ENCODE measurements at regions not wholly inside any gene's neighbourhood (a gene's known extent, or its start where the extent isn't known, plus 50 kb on each side); places are given as distances from the start of the nearest gene placed in this dataset.
"Not testable (repeated sequence)": the region's sequence is repeated elsewhere in the genome, so short reads cannot be mapped to it uniquely, and the experiment has no call there.

- no peak for DNase-seq (ENCODE audit: low read depth, low spot score)
These were observed 67.4 kb upstream of the GBA3 start for GRCh38 chr4:22625311-22625710.

GRCh38 chr4:22627851-22628250, 64.9 kb upstream of the GBA3 start:
- H3K4me3 ChIP-seq (ENCODE audit: low read length); DNase-seq (ENCODE audit: low read depth, low spot score): not testable (repeated sequence)

More at GRCh38 chr4:22625311-22625710, 67.4 kb upstream of the GBA3 start:
- no peak overlapping the region for H3K4me3 ChIP-seq (ENCODE audit: low read length)

- not testable (repeated sequence) for DNase-seq (ENCODE audit: low read depth, low spot score); H3K4me3 ChIP-seq (ENCODE audit: low read length)
These were observed 62.4 kb upstream of the GBA3 start for GRCh38 chr4:22630161-22630975.

DNA sequence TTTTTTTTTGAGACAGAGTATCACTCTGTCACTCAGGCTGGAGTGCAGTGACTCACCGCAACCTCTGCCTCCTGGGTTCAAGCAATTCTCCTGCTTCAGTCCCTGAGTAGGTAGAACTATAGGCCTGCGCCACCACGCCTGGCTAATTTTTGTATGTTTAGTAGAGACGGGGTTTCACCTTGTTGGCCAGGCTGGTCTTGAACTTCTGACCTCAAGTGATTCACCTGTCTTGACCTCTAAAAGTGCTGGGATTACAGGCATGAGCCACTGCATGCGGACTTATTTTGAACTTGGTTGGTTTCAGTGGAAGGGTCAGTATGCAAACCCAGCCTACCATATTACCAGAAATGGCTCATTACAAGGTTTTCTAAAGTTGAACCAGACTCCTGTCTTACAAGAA, 61.6 kb upstream of the GBA3 start:
- H3K4me3 ChIP-seq (ENCODE audit: low read length) = not testable (repeated sequence)

DNA sequence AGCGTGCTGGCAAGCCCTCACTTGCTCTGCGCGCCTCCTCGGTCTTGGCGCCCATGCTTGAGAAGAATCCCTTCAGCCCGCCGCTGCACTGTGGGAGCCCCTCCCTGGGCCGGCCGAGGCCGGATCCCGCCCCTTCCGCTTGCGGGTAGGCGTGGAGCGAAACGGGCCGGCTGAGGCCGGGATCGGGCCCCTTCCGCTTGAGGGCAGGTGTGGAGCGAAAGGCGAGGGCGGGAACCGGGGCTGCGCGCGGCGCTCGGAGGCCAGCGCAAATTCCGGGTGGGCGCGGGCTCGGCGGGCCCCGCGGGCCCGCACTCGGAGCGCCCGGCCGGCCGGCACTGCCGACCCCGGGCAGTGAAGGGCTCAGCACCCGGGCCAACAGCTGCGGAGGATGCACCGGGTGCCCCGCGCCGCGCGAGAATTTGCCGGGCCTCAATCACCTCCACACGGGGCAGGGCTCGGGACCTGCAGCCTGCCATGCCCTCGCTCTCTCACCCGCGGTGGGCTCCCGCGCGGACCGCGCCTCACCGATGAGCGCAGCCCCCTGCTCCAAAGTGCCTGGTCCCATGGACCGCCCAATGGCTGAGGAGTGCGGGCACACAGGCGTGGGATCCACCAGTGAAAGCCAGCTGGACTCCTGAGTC, 58.1 kb upstream of the GBA3 start:
- DNase-seq (ENCODE audit: low read depth, low spot score) = no peak
- no peak overlapping the region for H3K4me3 ChIP-seq (ENCODE audit: low read length)

More for the DNA sequence above, 61.6 kb upstream of the GBA3 start:
- DNase-seq (ENCODE audit: low read depth, low spot score) = not testable (repeated sequence)

GRCh38 chr4:22635182-22635549, 57.6 kb upstream of the GBA3 start:
- H3K4me3 ChIP-seq (ENCODE audit: low read length); DNase-seq (ENCODE audit: low read depth, low spot score): not testable (repeated sequence)

DNA sequence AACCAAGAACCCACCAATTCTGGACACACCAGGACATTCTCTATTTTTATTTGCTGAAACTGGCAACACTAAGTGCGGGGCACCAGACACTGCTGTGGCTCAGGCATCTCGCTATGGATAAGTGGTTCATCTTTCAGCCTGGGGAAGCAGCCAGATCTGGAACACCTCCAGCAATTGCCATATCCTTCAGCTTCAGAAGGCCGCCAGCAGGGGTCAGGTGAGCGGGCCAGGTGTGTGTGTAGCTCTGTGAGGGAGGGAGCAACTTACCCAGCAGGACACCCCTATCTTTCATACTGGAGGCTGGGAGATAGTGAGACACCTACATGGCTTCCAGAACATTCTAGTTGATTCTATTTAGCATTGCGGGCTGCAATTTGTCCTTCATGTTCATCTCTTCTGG, 57.0 kb upstream of the GBA3 start:
- DNase-seq (ENCODE audit: low read depth, low spot score) = no peak
- H3K4me3 ChIP-seq (ENCODE audit: low read length) = no peak overlapping the region

DNA sequence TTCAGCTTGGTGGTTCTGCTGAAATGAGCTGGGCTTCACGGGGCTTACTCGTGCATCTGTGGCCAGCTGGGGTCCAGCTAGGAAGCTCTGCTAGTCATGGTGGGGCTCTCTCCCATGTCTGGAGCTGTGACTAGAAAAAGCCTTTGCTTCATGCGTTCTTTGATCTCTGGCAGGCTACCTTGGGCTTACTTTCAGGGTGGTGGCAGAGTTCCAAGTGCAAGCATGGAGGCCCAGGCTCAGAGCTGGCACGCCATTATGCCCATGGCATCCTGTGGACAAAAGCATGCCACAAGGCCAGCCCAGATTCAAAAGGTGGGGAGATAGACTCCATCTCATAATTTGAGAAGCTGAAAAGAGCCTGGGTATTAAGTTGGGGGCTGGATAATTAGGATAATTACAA, 55.4 kb upstream of the GBA3 start:
- H3K4me3 ChIP-seq (ENCODE audit: low read length) = no peak overlapping the region
- no peak for DNase-seq (ENCODE audit: low read depth, low spot score)
